ENCODE measurements at regions not wholly inside any gene's neighbourhood (a gene's known extent, or its start where the extent isn't known, plus 50 kb on each side); places are given as distances from the start of the nearest gene placed in this dataset.

DNA sequence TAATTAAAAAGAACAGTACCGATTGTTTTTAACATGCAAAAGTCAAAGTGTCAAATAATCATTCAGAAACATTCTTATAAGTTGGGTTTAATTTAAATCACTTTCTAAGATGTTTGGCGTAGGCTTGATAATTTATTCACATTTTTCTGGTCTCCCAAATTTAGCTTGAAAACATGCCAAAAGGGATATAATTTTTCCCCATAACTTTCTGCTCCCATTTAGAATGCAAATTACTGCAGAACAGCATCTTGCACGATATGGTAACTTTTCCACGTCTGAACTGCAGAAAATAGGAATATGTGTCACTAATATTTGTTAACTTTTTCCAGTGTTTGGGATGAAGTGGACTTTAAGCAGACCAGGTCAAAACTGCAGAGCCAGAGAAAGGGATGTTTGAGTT is 1592.4 kb upstream of the SEL1L start:
- TF ChIP-seq, protein P1, sequence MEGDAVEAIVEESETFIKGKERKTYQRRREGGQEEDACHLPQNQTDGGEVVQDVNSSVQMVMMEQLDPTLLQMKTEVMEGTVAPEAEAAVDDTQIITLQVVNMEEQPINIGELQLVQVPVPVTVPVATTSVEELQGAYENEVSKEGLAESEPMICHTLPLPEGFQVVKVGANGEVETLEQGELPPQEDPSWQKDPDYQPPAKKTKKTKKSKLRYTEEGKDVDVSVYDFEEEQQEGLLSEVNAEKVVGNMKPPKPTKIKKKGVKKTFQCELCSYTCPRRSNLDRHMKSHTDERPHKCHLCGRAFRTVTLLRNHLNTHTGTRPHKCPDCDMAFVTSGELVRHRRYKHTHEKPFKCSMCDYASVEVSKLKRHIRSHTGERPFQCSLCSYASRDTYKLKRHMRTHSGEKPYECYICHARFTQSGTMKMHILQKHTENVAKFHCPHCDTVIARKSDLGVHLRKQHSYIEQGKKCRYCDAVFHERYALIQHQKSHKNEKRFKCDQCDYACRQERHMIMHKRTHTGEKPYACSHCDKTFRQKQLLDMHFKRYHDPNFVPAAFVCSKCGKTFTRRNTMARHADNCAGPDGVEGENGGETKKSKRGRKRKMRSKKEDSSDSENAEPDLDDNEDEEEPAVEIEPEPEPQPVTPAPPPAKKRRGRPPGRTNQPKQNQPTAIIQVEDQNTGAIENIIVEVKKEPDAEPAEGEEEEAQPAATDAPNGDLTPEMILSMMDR (IDR thresholded peaks at IDR 0.05) = no peak
- no peak for TF ChIP-seq POLR2A (IDR thresholded peaks at IDR 0.05)
